ENCODE measurements at regions not wholly inside any gene's neighbourhood (a gene's known extent, or its start where the extent isn't known, plus 50 kb on each side); places are given as distances from the start of the nearest gene placed in this dataset.

DNA sequence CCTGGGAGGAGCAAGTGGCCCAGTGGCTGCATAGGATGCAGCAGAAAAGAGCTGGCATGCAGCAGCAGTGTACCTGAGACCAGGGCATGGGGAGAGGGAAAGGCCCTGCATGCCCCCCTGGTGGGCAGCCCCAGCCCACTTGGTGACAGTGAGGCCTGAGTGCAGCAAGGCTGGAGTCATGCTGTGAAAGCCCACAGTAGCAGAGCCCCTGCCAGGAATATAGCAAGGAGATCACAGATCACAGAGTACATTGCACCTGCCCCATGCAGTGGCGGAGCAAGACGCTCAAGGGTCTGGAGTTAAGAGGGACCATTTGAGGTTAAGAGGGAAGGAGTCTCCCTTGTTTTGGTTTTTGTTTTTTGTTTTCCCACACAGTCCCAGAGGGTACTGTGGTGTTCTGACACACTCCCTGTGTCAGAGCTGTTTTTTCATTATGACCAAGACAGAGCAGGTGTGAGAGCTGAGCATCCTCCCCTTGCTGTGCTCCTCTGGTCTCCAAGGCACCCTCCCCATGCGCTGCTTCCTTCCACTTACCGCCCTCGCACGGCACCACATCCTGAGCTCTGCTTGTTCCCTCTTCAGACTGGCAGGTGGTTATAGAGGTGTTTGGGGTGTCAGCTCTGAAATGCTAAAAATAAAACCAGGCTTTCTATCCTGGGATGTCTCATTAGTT is 85.0 kb upstream of the UBL3 start:
- no peak for TF ChIP-seq ZBTB7A (IDR thresholded peaks at IDR 0.05; ENCODE audit: low read depth)
- TF ChIP-seq TEAD4 (IDR thresholded peaks at IDR 0.05) = no peak
- TF ChIP-seq RAD21 (IDR thresholded peaks at IDR 0.05; ENCODE audit: low read depth) = no peak
- TF ChIP-seq CREB1 (IDR thresholded peaks at IDR 0.05; ENCODE audit: low read depth) = no peak
- TF ChIP-seq FOXM1 (IDR thresholded peaks at IDR 0.05; ENCODE audit: borderline replicate concordance, low read depth) = no peak
- no peak for TF ChIP-seq EP300 (IDR thresholded peaks at IDR 0.05; ENCODE audit: borderline replicate concordance)
- no peak for TF ChIP-seq TCF12 (IDR thresholded peaks at IDR 0.05; ENCODE audit: low read depth)
- TF ChIP-seq YY1 (IDR thresholded peaks at IDR 0.05; ENCODE audit: low read depth) = no peak
- TF ChIP-seq USF1 (IDR thresholded peaks at IDR 0.05) = no peak
- TF ChIP-seq, protein P1, sequence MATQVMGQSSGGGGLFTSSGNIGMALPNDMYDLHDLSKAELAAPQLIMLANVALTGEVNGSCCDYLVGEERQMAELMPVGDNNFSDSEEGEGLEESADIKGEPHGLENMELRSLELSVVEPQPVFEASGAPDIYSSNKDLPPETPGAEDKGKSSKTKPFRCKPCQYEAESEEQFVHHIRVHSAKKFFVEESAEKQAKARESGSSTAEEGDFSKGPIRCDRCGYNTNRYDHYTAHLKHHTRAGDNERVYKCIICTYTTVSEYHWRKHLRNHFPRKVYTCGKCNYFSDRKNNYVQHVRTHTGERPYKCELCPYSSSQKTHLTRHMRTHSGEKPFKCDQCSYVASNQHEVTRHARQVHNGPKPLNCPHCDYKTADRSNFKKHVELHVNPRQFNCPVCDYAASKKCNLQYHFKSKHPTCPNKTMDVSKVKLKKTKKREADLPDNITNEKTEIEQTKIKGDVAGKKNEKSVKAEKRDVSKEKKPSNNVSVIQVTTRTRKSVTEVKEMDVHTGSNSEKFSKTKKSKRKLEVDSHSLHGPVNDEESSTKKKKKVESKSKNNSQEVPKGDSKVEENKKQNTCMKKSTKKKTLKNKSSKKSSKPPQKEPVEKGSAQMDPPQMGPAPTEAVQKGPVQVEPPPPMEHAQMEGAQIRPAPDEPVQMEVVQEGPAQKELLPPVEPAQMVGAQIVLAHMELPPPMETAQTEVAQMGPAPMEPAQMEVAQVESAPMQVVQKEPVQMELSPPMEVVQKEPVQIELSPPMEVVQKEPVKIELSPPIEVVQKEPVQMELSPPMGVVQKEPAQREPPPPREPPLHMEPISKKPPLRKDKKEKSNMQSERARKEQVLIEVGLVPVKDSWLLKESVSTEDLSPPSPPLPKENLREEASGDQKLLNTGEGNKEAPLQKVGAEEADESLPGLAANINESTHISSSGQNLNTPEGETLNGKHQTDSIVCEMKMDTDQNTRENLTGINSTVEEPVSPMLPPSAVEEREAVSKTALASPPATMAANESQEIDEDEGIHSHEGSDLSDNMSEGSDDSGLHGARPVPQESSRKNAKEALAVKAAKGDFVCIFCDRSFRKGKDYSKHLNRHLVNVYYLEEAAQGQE (IDR thresholded peaks at IDR 0.05; ENCODE audit: low read depth) = no peak
- TF ChIP-seq NFIC (IDR thresholded peaks at IDR 0.05) = no peak
- no peak for TF ChIP-seq MAX (IDR thresholded peaks at IDR 0.05)
- no peak for TF ChIP-seq TAF1 (IDR thresholded peaks at IDR 0.05; ENCODE audit: low read depth)
- no peak for TF ChIP-seq CEBPB (IDR thresholded peaks at IDR 0.05)
- TF ChIP-seq EGR1 (IDR thresholded peaks at IDR 0.05) = no peak

GRCh38 chr13:29934531-29935308 is 84.3 kb upstream of the UBL3 start:
- TF ChIP-seq, protein P1 (IDR thresholded peaks at IDR 0.05; ENCODE audit: low read depth) = no peak
- TF ChIP-seq TEAD4 (IDR thresholded peaks at IDR 0.05) (no peak), CEBPB (IDR thresholded peaks at IDR 0.05) (no peak), MAX (IDR thresholded peaks at IDR 0.05) (no peak), EGR1 (IDR thresholded peaks at IDR 0.05) (no peak), TAF1 (IDR thresholded peaks at IDR 0.05; ENCODE audit: low read depth) (no peak), TCF12 (IDR thresholded peaks at IDR 0.05; ENCODE audit: low read depth) (no peak), ZBTB7A (IDR thresholded peaks at IDR 0.05; ENCODE audit: low read depth) (no peak), USF1 (IDR thresholded peaks at IDR 0.05) (no peak), FOXM1 (IDR thresholded peaks at IDR 0.05; ENCODE audit: borderline replicate concordance, low read depth) (no peak), EP300 (IDR thresholded peaks at IDR 0.05; ENCODE audit: borderline replicate concordance) (no peak), NFIC (IDR thresholded peaks at IDR 0.05) (no peak), YY1 (IDR thresholded peaks at IDR 0.05; ENCODE audit: low read depth) (no peak), RAD21 (IDR thresholded peaks at IDR 0.05; ENCODE audit: low read depth) (no peak), CREB1 (IDR thresholded peaks at IDR 0.05; ENCODE audit: low read depth) (no peak)

DNA sequence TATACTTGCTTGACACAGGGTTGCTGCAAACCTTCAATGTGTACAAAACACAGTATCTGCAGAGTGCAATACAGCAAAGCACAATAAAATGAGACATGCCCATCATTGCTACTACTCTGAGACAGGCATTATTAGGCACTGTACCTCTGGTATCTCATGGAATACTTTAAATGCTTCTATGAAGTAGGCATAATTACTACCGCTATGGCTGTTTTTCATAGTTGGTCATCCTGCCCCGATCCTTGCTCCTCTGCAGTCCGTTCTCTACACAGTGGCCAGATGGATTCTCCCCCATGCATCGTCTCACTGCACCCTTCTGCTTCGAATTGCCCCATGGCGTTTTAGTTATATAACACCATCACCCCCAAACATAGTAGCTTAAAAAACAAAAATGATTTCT is 83.0 kb upstream of the UBL3 start:
- no peak for TF ChIP-seq NFIC (IDR thresholded peaks at IDR 0.05)
- no peak for TF ChIP-seq YY1 (IDR thresholded peaks at IDR 0.05; ENCODE audit: low read depth)
- TF ChIP-seq EGR1 (IDR thresholded peaks at IDR 0.05) = no peak
- no peak for TF ChIP-seq TCF12 (IDR thresholded peaks at IDR 0.05; ENCODE audit: low read depth)
- TF ChIP-seq TAF1 (IDR thresholded peaks at IDR 0.05; ENCODE audit: low read depth) = no peak
- TF ChIP-seq TEAD4 (IDR thresholded peaks at IDR 0.05) = no peak
- no peak for TF ChIP-seq RAD21 (IDR thresholded peaks at IDR 0.05; ENCODE audit: low read depth)
- TF ChIP-seq, protein P1 (IDR thresholded peaks at IDR 0.05; ENCODE audit: low read depth) = no peak
- TF ChIP-seq ZBTB7A (IDR thresholded peaks at IDR 0.05; ENCODE audit: low read depth) = no peak
- TF ChIP-seq CREB1 (IDR thresholded peaks at IDR 0.05; ENCODE audit: low read depth) = no peak
- no peak for TF ChIP-seq EP300 (IDR thresholded peaks at IDR 0.05; ENCODE audit: borderline replicate concordance)
- no peak for TF ChIP-seq MAX (IDR thresholded peaks at IDR 0.05)
- TF ChIP-seq USF1 (IDR thresholded peaks at IDR 0.05) = no peak
- no peak for TF ChIP-seq FOXM1 (IDR thresholded peaks at IDR 0.05; ENCODE audit: borderline replicate concordance, low read depth)
- TF ChIP-seq CEBPB (IDR thresholded peaks at IDR 0.05) = no peak

Measured in Ishikawa (cell line).